ENCODE measurements at regions not wholly inside any gene's neighbourhood (a gene's known extent, or its start where the extent isn't known, plus 50 kb on each side); places are given as distances from the start of the nearest gene placed in this dataset.

GRCh38 chr3:118146658-118147375 is 887.8 kb downstream of the IGSF11 start:
- in situ Hi-C loops (cut with MboI), result no loop called here
- Histone ChIP-seq H3K4me1 (replicated peaks in 1 of 2; ENCODE audit: control insufficient read depth in 2 of 2, insufficient read depth in 2 of 2, low read length in 2 of 2) (no peaks in the 10 kb centered on the region), H3K27me3 (ENCODE audit: control insufficient read depth in 2 of 2, insufficient read depth in 2 of 2, low read length in 2 of 2) (no peaks in the 10 kb centered on the region), H3K4me2 (ENCODE audit: insufficient read depth, low read length) (no peak overlapping the region), H3K4me3 (no peak overlapping the region), H3K27ac (ENCODE audit: extremely low read depth, low read depth, low read length) (no peak overlapping the region), H3K9ac (ENCODE audit: insufficient read depth in 1 of 2, low read depth in 2 of 2, low read length in 2 of 2) (no peak overlapping the region), H3K9me3 (replicated peaks; ENCODE audit: control insufficient read depth, insufficient read depth, low read depth, low read length) (no peaks in the 10 kb centered on the region), H3K9me1 (ENCODE audit: control insufficient read depth, insufficient read depth, low read length) (no peaks in the 10 kb centered on the region), H3K36me3 (ENCODE audit: control insufficient read depth, insufficient read depth, low read length) (no peaks in the 10 kb centered on the region), H4K20me1 (replicated peaks; ENCODE audit: control insufficient read depth, insufficient read depth, low read length) (no peaks in the 10 kb centered on the region), H2AFZ (ENCODE audit: low read depth, low read length) (no peak overlapping the region), H3K79me2 (ENCODE audit: control insufficient read depth, insufficient read depth, low read length) (no peaks in the 10 kb centered on the region)
- ATAC-seq (no peak), FAIRE-seq (no peak), DNase-seq (ENCODE audit: extremely low read depth in 1 of 4, low spot score in 3 of 4) (no peak)
- ChIA-PET CTCF (ENCODE audit: low intra/inter-chr PET ratio) (no interaction called here), POLR2A (no interaction called here)
- no TSS peak for BruUV-seq (replicated peaks)
- 0% methylated on average over 5 of the region's 6 CpGs for WGBS (ENCODE audit: insufficient coverage, low coverage, missing lambda C conversion rate)
- intact Hi-C loops (cut with micrococcal nuclease), result no loop called here
- TF ChIP-seq RREB1 (CRISPR knock-in tag; IDR thresholded peaks at IDR 0.05) (no peak), KAT7 (CRISPR knock-in tag; IDR thresholded peaks at IDR 0.05; ENCODE audit: borderline replicate concordance) (no peak), TOE1 (IDR thresholded peaks at IDR 0.05; ENCODE audit: borderline replicate concordance) (no peak), TOE1 (CRISPR knock-in tag; IDR thresholded peaks at IDR 0.05; ENCODE audit: borderline replicate concordance, low read depth) (no peak), TSHZ1 (CRISPR knock-in tag; IDR thresholded peaks at IDR 0.05) (no peak), TAL1 (IDR thresholded peaks at IDR 0.05) (no peak), HEY1 (CRISPR knock-in tag; IDR thresholded peaks at IDR 0.05; ENCODE audit: borderline replicate concordance) (no peak), FOXK1 (CRISPR knock-in tag; IDR thresholded peaks at IDR 0.05; ENCODE audit: borderline replicate concordance) (no peak), RBM14 (IDR thresholded peaks at IDR 0.05; ENCODE audit: borderline replicate concordance, insufficient read depth, low read depth, low read length) (no peak), POLR3G (IDR thresholded peaks at IDR 0.05; ENCODE audit: extremely low read depth, insufficient read length, insufficient replicate concordance) (no peak), CEBPB (tag; IDR thresholded peaks at IDR 0.05) (no peak), GATAD2B (IDR thresholded peaks at IDR 0.05; ENCODE audit: borderline replicate concordance) (no peak), ZKSCAN1 (IDR thresholded peaks at IDR 0.05; ENCODE audit: low read depth, low read length) (no peak), FOXJ3 (CRISPR knock-in tag; IDR thresholded peaks at IDR 0.05) (no peak)

Measured in K562 (cell line).